Neural cell (in vitro differentiated cells): ENCODE measurements at regions not wholly inside any gene's neighbourhood (a gene's known extent, or its start where the extent isn't known, plus 50 kb on each side); places are given as distances from the start of the nearest gene placed in this dataset.
A peak's percentile ranks its signal among the peaks of the same experiment; 100 is the strongest.

ENCODE experiments used
- H2AFZ ChIP-seq: fragments of 200-600, 300-800 bp; sonication (generic), shearing (Covaris generic); 2 replicates; pipeline ENCODE4 v1.6.0; 2014; ENCODE audit warnings: low read depth, mild to moderate bottlenecking, antibody characterized with exemption, low read length, moderate library complexity
- H3F3A ChIP-seq: fragments of 200-600 bp; shearing (Covaris generic); 2 replicates; pipeline ENCODE4 v1.6.1; 2016; ENCODE audit warnings: mild to moderate bottlenecking, moderate library complexity, mixed read lengths, antibody characterized with exemption, low read length; ENCODE audit not compliant: insufficient read depth, poor library complexity, severe bottlenecking
- H3K27ac ChIP-seq: fragments of 200-600, 300-800 bp; sonication (generic), shearing (Covaris generic); 2 replicates; pipeline ENCODE4 v1.5.1; 2014; ENCODE audit warnings: mild to moderate bottlenecking, low read length, moderate library complexity
- H3K27me3 ChIP-seq: fragments of 300-800, 200-600 bp; sonication (generic), shearing (Covaris generic); 2 replicates; pipeline ENCODE4 v1.6.0; 2014; ENCODE audit warnings: mild to moderate bottlenecking, low read depth, low read length, moderate library complexity; ENCODE audit not compliant: insufficient read depth
- H3K36me3 ChIP-seq: fragments of 300-800, 200-600 bp; sonication (generic), shearing (Covaris generic); 2 replicates; pipeline ENCODE4 v1.5.1; 2014; ENCODE audit warnings: mild to moderate bottlenecking, antibody characterized with exemption, low read length, moderate library complexity; ENCODE audit not compliant: insufficient read depth
- H3K4me2 ChIP-seq: fragments of 300-800, 200-600 bp; sonication (generic), shearing (Covaris generic); 2 replicates; pipeline ENCODE4 v1.6.0; 2014; ENCODE audit warnings: mild to moderate bottlenecking, low read length
- H3K4me3 ChIP-seq: fragments of 300-800, 200-600 bp; sonication (generic), shearing (Covaris generic); 2 replicates; pipeline ENCODE4 v1.5.1; 2014; ENCODE audit warnings: mild to moderate bottlenecking, low read length, moderate library complexity
- H3K79me2 ChIP-seq: fragments of 200-600 bp; shearing (Covaris generic); replicated peaks from 2 replicates; pipeline ENCODE4 v1.6.0; 2014; ENCODE audit warnings: mild to moderate bottlenecking, low read length, moderate library complexity; ENCODE audit not compliant: insufficient read depth
- H3K9ac ChIP-seq: fragments of 300-800, 200-600 bp; sonication (generic), shearing (Covaris generic); 2 replicates; pipeline ENCODE4 v1.6.1; 2016; ENCODE audit warnings: mild to moderate bottlenecking, low read length, mixed read lengths
- H3K9me2 ChIP-seq: fragments of 200-600 bp; shearing (Covaris generic); 2 replicates; pipeline ENCODE4 v1.6.1; 2016; ENCODE audit warnings: mild to moderate bottlenecking, low read length, mixed read lengths; ENCODE audit not compliant: insufficient read depth
- H3K9me3 ChIP-seq: fragments of 200-600, 300-800 bp; sonication (generic), shearing (Covaris generic); 2 replicates; pipeline ENCODE4 v1.6.1; 2016; ENCODE audit warnings: mild to moderate bottlenecking, mixed run types, low read length, moderate library complexity, mixed read lengths
- H4K20me1 ChIP-seq: fragments of 200-600 bp; shearing (Covaris generic); 2 replicates; pipeline ENCODE4 v1.6.1; 2016; ENCODE audit warnings: mild to moderate bottlenecking, mixed run types; ENCODE audit not compliant: insufficient read depth
- CTCF ChIP-seq: fragments of 450-650 bp; IDR thresholded peaks from 2 replicates; pipeline ENCODE4 v1.5.1; 2014; ENCODE audit warnings: antibody characterized with exemption, mild to moderate bottlenecking, moderate library complexity; ENCODE audit not compliant: poor library complexity, severe bottlenecking
- EP300 ChIP-seq: fragments of 450-650 bp; conservative IDR thresholded peaks from 2 replicates; pipeline ENCODE4 v1.6.1; 2014; ENCODE audit warnings: antibody characterized with exemption, mild to moderate bottlenecking, moderate library complexity; ENCODE audit not compliant: poor library complexity, severe bottlenecking
- EZH2 ChIP-seq: fragments of 200-600, 300-800 bp; shearing (Covaris generic), sonication (generic); IDR thresholded peaks from 2 replicates; pipeline ENCODE4 v1.6.1; 2014; ENCODE audit warnings: antibody characterized with exemption, low read length, borderline replicate concordance, mild to moderate bottlenecking; ENCODE audit not compliant: insufficient read depth, poor library complexity, severe bottlenecking
- MXI1 ChIP-seq: fragments of 450-650 bp; conservative IDR thresholded peaks from 2 replicates; pipeline ENCODE4 v1.6.1; 2014; ENCODE audit warnings: antibody characterized with exemption, mild to moderate bottlenecking; ENCODE audit not compliant: poor library complexity, severe bottlenecking
- POLR2AphosphoS5 ChIP-seq: IDR thresholded peaks from 2 replicates; pipeline ENCODE4 v1.6.1; 2012
- RAD21 ChIP-seq: fragments of 450-650 bp; conservative IDR thresholded peaks from 2 replicates; pipeline ENCODE4 v1.6.1; 2014; ENCODE audit warnings: antibody characterized with exemption, mild to moderate bottlenecking, moderate library complexity
- SMC3 ChIP-seq: fragments of 450-650 bp; conservative IDR thresholded peaks from 2 replicates; pipeline ENCODE4 v1.6.1; 2014; ENCODE audit warnings: antibody characterized with exemption, mild to moderate bottlenecking, moderate library complexity; ENCODE audit not compliant: poor library complexity
- TAF1 ChIP-seq: IDR thresholded peaks from 2 replicates; pipeline ENCODE4 v1.6.1; 2012; ENCODE audit warnings: low read depth
- TF ChIP-seq, protein P1 (sequence below): IDR thresholded peaks from 2 replicates; pipeline ENCODE4 v1.6.1; 2012; ENCODE audit warnings: borderline replicate concordance

- Histone ChIP-seq H3K27ac (no peak overlapping the region), H3K9ac (no peak overlapping the region)
Measured at GRCh38 chr11:131274233-131274632, 96.2 kb upstream of the NTM start.

DNA sequence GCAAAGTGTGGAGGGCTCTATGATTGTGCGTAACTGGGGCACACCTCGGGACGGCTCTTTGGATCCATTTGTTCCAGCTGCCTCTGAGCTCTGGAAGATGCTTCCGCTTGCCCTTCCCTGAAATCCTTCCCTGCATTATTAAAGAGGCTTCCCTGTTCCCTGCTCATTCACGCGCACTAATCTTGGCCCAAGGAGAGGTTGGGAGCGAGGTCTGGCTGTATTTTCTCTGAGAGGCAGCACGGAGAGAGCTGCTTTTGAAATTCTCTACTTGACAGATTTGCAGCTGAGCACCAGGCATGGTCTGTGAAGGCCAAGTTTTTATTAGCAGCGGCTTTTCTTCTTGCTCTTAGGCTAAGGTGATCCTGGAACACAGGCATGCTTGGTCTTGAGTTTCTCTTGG lies 94.8 kb upstream of the NTM start:
- H3K27ac ChIP-seq: no peak overlapping the region
- H3K9me3 ChIP-seq: no peaks in the 10 kb centered on the region
- no peak overlapping the region for H3K4me2 ChIP-seq
- no peak for TF ChIP-seq MXI1
- TF ChIP-seq, protein P1, sequence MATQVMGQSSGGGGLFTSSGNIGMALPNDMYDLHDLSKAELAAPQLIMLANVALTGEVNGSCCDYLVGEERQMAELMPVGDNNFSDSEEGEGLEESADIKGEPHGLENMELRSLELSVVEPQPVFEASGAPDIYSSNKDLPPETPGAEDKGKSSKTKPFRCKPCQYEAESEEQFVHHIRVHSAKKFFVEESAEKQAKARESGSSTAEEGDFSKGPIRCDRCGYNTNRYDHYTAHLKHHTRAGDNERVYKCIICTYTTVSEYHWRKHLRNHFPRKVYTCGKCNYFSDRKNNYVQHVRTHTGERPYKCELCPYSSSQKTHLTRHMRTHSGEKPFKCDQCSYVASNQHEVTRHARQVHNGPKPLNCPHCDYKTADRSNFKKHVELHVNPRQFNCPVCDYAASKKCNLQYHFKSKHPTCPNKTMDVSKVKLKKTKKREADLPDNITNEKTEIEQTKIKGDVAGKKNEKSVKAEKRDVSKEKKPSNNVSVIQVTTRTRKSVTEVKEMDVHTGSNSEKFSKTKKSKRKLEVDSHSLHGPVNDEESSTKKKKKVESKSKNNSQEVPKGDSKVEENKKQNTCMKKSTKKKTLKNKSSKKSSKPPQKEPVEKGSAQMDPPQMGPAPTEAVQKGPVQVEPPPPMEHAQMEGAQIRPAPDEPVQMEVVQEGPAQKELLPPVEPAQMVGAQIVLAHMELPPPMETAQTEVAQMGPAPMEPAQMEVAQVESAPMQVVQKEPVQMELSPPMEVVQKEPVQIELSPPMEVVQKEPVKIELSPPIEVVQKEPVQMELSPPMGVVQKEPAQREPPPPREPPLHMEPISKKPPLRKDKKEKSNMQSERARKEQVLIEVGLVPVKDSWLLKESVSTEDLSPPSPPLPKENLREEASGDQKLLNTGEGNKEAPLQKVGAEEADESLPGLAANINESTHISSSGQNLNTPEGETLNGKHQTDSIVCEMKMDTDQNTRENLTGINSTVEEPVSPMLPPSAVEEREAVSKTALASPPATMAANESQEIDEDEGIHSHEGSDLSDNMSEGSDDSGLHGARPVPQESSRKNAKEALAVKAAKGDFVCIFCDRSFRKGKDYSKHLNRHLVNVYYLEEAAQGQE: no peak
- TF ChIP-seq POLR2AphosphoS5: no peak
- TF ChIP-seq TAF1: no peak
- no peak for TF ChIP-seq CTCF
- no peak for TF ChIP-seq EZH2
- TF ChIP-seq RAD21: no peak
- TF ChIP-seq SMC3: no peak
- H3K4me3 ChIP-seq: no peak overlapping the region
- no peaks in the 10 kb centered on the region for H3K27me3 ChIP-seq
- no peak overlapping the region for H2AFZ ChIP-seq
- no peaks in the 10 kb centered on the region for H3F3A ChIP-seq
- no peak overlapping the region for H3K9ac ChIP-seq
- H3K36me3 ChIP-seq: no peaks in the 10 kb centered on the region
- H4K20me1 ChIP-seq: no peaks in the 10 kb centered on the region
- no peaks in the 10 kb centered on the region for H3K9me2 ChIP-seq
- no peaks in the 10 kb centered on the region for H3K79me2 ChIP-seq

More at GRCh38 chr11:131274233-131274632, 96.2 kb upstream of the NTM start:
- Histone ChIP-seq H4K20me1 (no peaks in the 10 kb centered on the region), H3K4me2 (no peak overlapping the region), H3K4me3 (no peak overlapping the region), H3K9me2 (no peaks in the 10 kb centered on the region), H2AFZ (no peak overlapping the region), H3K27me3 (no peaks in the 10 kb centered on the region), H3K36me3 (no peaks in the 10 kb centered on the region), H3F3A (no peaks in the 10 kb centered on the region), H3K9me3 (no peaks in the 10 kb centered on the region), H3K79me2 (no peaks in the 10 kb centered on the region)
- TF ChIP-seq POLR2AphosphoS5: no peak
- TF ChIP-seq SMC3: no peak

GRCh38 chr11:131278472-131278871 lies 91.9 kb upstream of the NTM start:
- TF ChIP-seq, protein P1: no peak
- TF ChIP-seq EP300: peak; percentile 70
- no peaks in the 10 kb centered on the region for H3K9me3 ChIP-seq
- no peaks in the 10 kb centered on the region for H3K9me2 ChIP-seq
- no peaks in the 10 kb centered on the region for H3K79me2 ChIP-seq
- H4K20me1 ChIP-seq: no peaks in the 10 kb centered on the region
- H3K4me3 ChIP-seq: no peak overlapping the region
- no peak overlapping the region for H2AFZ ChIP-seq
- H3K36me3 ChIP-seq: no peaks in the 10 kb centered on the region
- H3K27me3 ChIP-seq: no peaks in the 10 kb centered on the region
- H3F3A ChIP-seq: no peaks in the 10 kb centered on the region
- no peak overlapping the region for H3K4me2 ChIP-seq
- no peak overlapping the region for H3K27ac ChIP-seq
- H3K9ac ChIP-seq: no peak overlapping the region
